ENCODE measurements at regions not wholly inside any gene's neighbourhood (a gene's known extent, or its start where the extent isn't known, plus 50 kb on each side); places are given as distances from the start of the nearest gene placed in this dataset.
A peak's percentile ranks its signal among the peaks of the same experiment; 100 is the strongest.
"Not testable (repeated sequence)": the region's sequence is repeated elsewhere in the genome, so short reads cannot be mapped to it uniquely, and the experiment has no call there.

- no peak for DNase-seq
- Histone ChIP-seq H3K27me3 (peaks cover 0 to 52% (median 14%) of the 10 kb centered on the region in 3 donors), H3K27ac (no peak overlapping the region), H3K4me3 (no peak overlapping the region), H3K9me3 (no peaks in the 10 kb centered on the region), H3K4me1 (no peaks in the 10 kb centered on the region), H3K36me3 (no peaks in the 10 kb centered on the region)
- TF ChIP-seq POLR2AphosphoS5 (IDR thresholded peaks at IDR 0.05) (no peak), EP300 (IDR thresholded peaks at IDR 0.05) (no peak), POLR2A (IDR thresholded peaks at IDR 0.05) (no peak)
- TF ChIP-seq, protein P1, sequence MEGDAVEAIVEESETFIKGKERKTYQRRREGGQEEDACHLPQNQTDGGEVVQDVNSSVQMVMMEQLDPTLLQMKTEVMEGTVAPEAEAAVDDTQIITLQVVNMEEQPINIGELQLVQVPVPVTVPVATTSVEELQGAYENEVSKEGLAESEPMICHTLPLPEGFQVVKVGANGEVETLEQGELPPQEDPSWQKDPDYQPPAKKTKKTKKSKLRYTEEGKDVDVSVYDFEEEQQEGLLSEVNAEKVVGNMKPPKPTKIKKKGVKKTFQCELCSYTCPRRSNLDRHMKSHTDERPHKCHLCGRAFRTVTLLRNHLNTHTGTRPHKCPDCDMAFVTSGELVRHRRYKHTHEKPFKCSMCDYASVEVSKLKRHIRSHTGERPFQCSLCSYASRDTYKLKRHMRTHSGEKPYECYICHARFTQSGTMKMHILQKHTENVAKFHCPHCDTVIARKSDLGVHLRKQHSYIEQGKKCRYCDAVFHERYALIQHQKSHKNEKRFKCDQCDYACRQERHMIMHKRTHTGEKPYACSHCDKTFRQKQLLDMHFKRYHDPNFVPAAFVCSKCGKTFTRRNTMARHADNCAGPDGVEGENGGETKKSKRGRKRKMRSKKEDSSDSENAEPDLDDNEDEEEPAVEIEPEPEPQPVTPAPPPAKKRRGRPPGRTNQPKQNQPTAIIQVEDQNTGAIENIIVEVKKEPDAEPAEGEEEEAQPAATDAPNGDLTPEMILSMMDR (IDR thresholded peaks at IDR 0.05): no peak
- 32 to 47% (median 37%) methylated on average over 16 of the region's 16 CpGs for WGBS, 5 donors
- intact Hi-C loops (cut with DNase I; ENCODE audit: low total_unique reads): no loop called here
Observed at GRCh38 chr22:48416396-48417224, 1411.1 kb downstream of the BRD1 start.

DNA sequence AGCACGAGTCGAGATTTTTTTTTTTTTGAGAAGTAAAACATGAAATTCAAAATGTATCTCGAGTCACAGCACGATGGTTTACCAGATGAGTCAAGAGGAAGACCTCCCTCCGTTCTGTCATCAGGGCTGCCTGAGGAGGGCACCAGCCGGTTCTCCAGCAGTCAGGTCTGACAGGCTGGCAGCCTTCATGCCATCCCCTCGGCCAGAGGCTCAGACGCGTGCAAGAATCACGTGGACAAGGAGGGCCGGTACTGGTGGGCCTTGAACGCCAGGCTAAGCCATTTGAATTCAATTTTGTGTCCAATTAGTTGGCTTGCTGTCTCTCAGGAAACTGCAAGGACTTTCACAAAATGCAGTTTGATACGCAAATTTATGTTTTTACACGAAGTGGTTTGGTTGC lies 1412.2 kb downstream of the BRD1 start:
- no peaks in the 10 kb centered on the region for H3K36me3 ChIP-seq
- no peak overlapping the region for H3K27ac ChIP-seq
- no peak overlapping the region for H3K4me3 ChIP-seq
- TF ChIP-seq POLR2AphosphoS5 (IDR thresholded peaks at IDR 0.05) (no peak), EP300 (IDR thresholded peaks at IDR 0.05) (no peak), POLR2A (IDR thresholded peaks at IDR 0.05) (no peak)
- TF ChIP-seq, protein P1 (IDR thresholded peaks at IDR 0.05): no peak
- H3K9me3 ChIP-seq: no peaks in the 10 kb centered on the region
- WGBS, 5 donors: 66 to 76% (median 71%) methylated on average over 14 of the region's 14 CpGs
- intact Hi-C loops (cut with DNase I; ENCODE audit: low total_unique reads): no loop called here
- no peak for DNase-seq
- no peaks in the 10 kb centered on the region for H3K4me1 ChIP-seq
- H3K27me3 ChIP-seq: peaks cover 0 to 55% (median 14%) of the 10 kb centered on the region in 3 donors

GRCh38 chr22:48414651-48415050 lies 1413.0 kb downstream of the BRD1 start:
- no peak for DNase-seq
- Histone ChIP-seq H3K4me3 (no peak overlapping the region), H3K4me1 (no peaks in the 10 kb centered on the region), H3K9me3 (no peaks in the 10 kb centered on the region), H3K27me3 (peaks cover 0 to 53% (median 14%) of the 10 kb centered on the region in 3 donors), H3K27ac (no peak overlapping the region), H3K36me3 (no peaks in the 10 kb centered on the region)
- intact Hi-C loops (cut with DNase I; ENCODE audit: low total_unique reads): no loop called here
- WGBS, 5 donors: 91 to 95% (median 92%) methylated on average over 3 of the region's 3 CpGs
- no peak for TF ChIP-seq POLR2AphosphoS5 (IDR thresholded peaks at IDR 0.05)
- TF ChIP-seq, protein P1 (IDR thresholded peaks at IDR 0.05): no peak
- TF ChIP-seq EP300 (IDR thresholded peaks at IDR 0.05): no peak
- no peak for TF ChIP-seq POLR2A (IDR thresholded peaks at IDR 0.05)

DNA sequence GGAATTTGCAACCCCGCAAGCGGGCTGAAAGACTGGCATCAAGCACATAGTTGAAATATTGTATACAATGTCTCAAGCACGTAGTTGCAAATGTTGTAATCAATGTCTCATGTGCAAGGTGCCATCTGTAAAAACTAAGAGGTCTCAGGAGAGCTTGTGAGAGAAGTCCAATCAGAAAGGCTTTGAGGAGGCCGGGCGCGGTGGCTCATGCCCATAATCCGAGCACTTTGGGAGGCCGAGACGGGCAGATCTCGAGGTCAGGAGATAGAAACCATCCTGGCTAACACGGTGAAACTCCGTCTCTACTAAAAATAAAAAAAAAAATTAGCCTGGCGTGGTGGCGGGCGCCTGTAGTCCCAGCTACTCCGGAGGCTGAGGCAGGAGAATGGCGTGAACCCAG lies 1414.7 kb downstream of the BRD1 start:
- H3K4me3 ChIP-seq; intact Hi-C loops (cut with DNase I; ENCODE audit: low total_unique reads); H3K36me3 ChIP-seq; H3K27ac ChIP-seq; H3K4me1 ChIP-seq: not testable (repeated sequence)
- DNase-seq: peak in 1 of 2 donors; percentile 21
- Histone ChIP-seq H3K27me3 (peaks cover 0 to 41% (median 14%) of the 10 kb centered on the region in 3 donors), H3K9me3 (peaks cover 0 to 11% (median under 1%) of the 10 kb centered on the region in 4 donors)
- 79 to 93% (median 92%) methylated on average over 17 of the region's 17 CpGs for WGBS, 5 donors

DNA sequence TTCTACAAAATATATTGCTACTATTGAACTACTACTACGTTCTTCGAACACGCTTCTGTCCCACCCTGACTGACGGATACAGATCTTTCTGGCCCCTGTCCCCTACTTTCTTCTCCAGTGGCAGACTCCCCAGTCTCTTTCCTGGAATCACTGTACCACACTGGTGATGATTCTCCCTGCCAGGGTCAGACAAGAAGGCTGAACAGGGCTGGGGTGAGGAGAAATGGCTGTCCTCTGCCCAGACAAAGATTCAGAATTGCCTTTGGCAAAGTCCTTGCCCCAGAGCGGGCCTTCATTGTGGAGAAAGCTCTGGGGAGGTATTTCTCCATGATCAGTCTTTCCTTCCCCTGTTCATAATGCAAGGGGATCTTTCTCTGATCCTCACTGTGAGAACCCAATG lies 1417.1 kb downstream of the BRD1 start:
- H3K36me3 ChIP-seq: no peaks in the 10 kb centered on the region
- WGBS, 5 donors: 86 to 93% (median 87%) methylated on average over 5 of the region's 5 CpGs
- H3K4me1 ChIP-seq: no peaks in the 10 kb centered on the region
- no peak overlapping the region for H3K27ac ChIP-seq
- intact Hi-C loops (cut with DNase I; ENCODE audit: low total_unique reads): no loop called here
- H3K27me3 ChIP-seq: peaks cover 0 to 26% (median 0%) of the 10 kb centered on the region in 3 donors
- TF ChIP-seq EP300 (IDR thresholded peaks at IDR 0.05): no peak
- TF ChIP-seq POLR2A (IDR thresholded peaks at IDR 0.05): no peak
- TF ChIP-seq POLR2AphosphoS5 (IDR thresholded peaks at IDR 0.05): no peak
- TF ChIP-seq, protein P1 (IDR thresholded peaks at IDR 0.05): no peak
- DNase-seq: peak in 1 of 2 donors; percentile 10
- H3K9me3 ChIP-seq: peaks cover 0 to 14% (median 3%) of the 10 kb centered on the region in 4 donors
- H3K4me3 ChIP-seq: no peak overlapping the region
